Motor neuron (in vitro differentiated cells): ENCODE measurements at regions not wholly inside any gene's neighbourhood (a gene's known extent, or its start where the extent isn't known, plus 50 kb on each side); places are given as distances from the start of the nearest gene placed in this dataset.

Experiments used
- ATAC-seq, 8 experiments: fragments of 200-7000 bp; cut with Tn5 transposase; replicated peaks in 6 of 8; 2 replicates each; pipeline ENCODE4 v1.8.0; 2021; ENCODE audit warnings: mild to moderate bottlenecking in 8 of 8, moderate library complexity in 8 of 8
- H3K27ac ChIP-seq, 2 donors: fragments of 250-450 bp; sonication (Bioruptor Pico); 2 replicates each; pipeline ENCODE4 v1.9.0; 2021; ENCODE audit warnings: antibody characterized with exemption in 2 of 2, mild to moderate bottlenecking in 2 of 2, moderate library complexity in 1 of 2
- H3K4me1 ChIP-seq, 2 donors: fragments of 250-450 bp; sonication (Bioruptor Pico); replicated peaks in 1 of 2; 2 replicates each; pipeline ENCODE4 v1.6.1; 2021; ENCODE audit warnings: antibody characterized with exemption in 2 of 2, mild to moderate bottlenecking in 2 of 2, moderate library complexity in 1 of 2
- H3K4me3 ChIP-seq, 5 donors: fragments of 250-450 bp; sonication (Bioruptor Pico); 2 replicates each; pipeline ENCODE4 v1.9.0; 2021; ENCODE audit warnings: antibody characterized with exemption in 5 of 5, mild to moderate bottlenecking in 5 of 5, moderate library complexity in 4 of 5
- WGBS, 10 experiments: fragments of 450-650 bp; shearing (Covaris generic); methylation state at CpG; one replicate each; pipeline ENCODE4 v1.0.0; 2022; 5-methylcytosine and 5-hydroxymethylcytosine counted together
- in situ Hi-C, 9 experiments: fragments of 400-800 bp; cut with MboI; loops; one replicate each; pipeline ENCODE4 v1.15.0; 2021; ENCODE audit warnings: low sequenced_read_pairs in 9 of 9, low pct_unique_long_range_greater_than_20kb in 2 of 9; ENCODE audit not compliant: unreplicated experiment in 9 of 9

DNA sequence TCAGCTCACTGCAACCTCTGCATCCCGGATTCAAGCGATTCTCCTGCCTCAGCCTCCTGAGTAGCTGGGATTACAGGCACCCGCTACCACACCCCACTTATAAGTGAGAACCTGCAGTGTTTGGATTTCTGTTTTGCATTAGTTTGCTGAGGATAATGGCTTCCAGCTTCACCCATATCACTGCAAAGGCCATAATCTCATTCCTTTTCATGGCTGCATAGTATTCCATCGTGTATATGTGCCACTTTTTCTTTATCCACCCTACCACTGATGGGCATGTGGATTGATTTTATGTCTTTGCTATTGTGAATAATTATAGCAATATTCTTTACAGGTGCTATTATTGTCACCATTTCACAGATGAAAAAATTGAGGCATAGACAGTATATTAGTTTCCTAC is 301.0 kb upstream of the MAF start:
- no peak for ATAC-seq
- Histone ChIP-seq H3K4me3 (no peak overlapping the region), H3K4me1 (peaks cover 4 to 13% of the 10 kb centered on the region in 2 donors), H3K27ac (no peak overlapping the region)
- in situ Hi-C loops = no loop called here
- 0 to 83% (median 47%) methylated on average over 1 to 4 of the region's 4 CpGs; no CpG with 5 or more reads in 2 of the 10 experiments for WGBS, 10 experiments

DNA sequence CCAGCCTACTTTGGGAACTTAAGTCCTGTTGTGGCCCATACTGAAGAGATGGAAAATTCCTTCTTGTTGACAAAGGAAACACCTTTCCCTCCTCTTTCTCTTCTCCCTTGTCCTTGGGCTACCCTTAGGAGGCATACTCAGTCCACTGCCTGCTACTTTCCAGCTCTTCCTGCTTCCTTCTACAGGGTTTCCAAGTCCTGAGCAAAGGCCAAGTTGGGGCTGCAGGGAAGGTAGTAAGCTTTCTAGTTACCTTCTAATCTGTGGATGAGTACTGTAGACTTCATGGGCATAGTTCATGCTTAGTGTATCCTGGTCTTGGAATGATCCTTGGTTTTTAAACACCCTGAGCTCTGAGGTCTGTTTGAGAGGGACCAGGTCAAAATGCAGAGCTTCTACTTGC is 299.2 kb upstream of the MAF start:
- Histone ChIP-seq H3K27ac (no peak overlapping the region), H3K4me1 (peaks cover 4 to 13% of the 10 kb centered on the region in 2 donors), H3K4me3 (no peak overlapping the region)
- in situ Hi-C loops = no loop called here
- ATAC-seq = no peak

DNA sequence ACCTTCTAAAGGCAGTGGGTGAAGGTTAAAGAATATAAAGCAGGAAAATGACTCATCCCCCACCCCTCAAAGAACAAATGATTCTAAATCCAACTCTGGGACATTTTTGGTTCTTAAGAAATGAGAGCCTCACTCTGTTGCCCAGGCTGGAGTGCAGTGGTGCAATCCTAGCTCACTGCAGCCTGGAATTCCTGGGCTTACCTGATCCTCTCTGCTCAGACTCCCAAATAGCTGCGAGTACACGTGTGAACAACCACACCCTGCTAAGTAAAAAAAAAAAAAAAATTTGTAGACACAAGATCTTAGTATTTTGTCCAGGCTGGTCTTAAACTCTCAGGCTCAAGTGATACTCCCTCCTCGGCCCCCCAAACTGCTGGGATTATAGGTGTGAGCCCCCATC is 298.8 kb upstream of the MAF start:
- no peak for ATAC-seq
- H3K27ac ChIP-seq = no peak overlapping the region
- in situ Hi-C loops = no loop called here
- WGBS, 10 experiments = 21 to 100% (median 78%) methylated on average over 1 to 3 of the region's 3 CpGs; no CpG with 5 or more reads in 4 of the 10 experiments
- peaks cover 4 to 13% of the 10 kb centered on the region in 2 donors for H3K4me1 ChIP-seq
- H3K4me3 ChIP-seq = no peak overlapping the region

GRCh38 chr16:79898703-79899102 is 298.2 kb upstream of the MAF start:
- in situ Hi-C loops = no loop called here
- 38 to 100% (median 85%) methylated on average over 1 to 3 of the region's 3 CpGs; no CpG with 5 or more reads in 2 of the 10 experiments for WGBS, 10 experiments
- Histone ChIP-seq H3K27ac (no peak overlapping the region), H3K4me1 (peaks cover 4 to 13% of the 10 kb centered on the region in 2 donors), H3K4me3 (no peak overlapping the region)
- ATAC-seq = no peak

GRCh38 chr16:79897453-79898146 is 297.1 kb upstream of the MAF start:
- H3K27ac ChIP-seq = no peak overlapping the region
- in situ Hi-C loops = no loop called here
- 20 to 77% (median 64%) methylated on average over 1 to 7 of the region's 8 CpGs; no CpG with 5 or more reads in 1 of the 10 experiments for WGBS, 10 experiments
- ATAC-seq = peak in 1 of 8 experiments; percentile 56
- peaks cover 4 to 13% of the 10 kb centered on the region in 2 donors for H3K4me1 ChIP-seq
- H3K4me3 ChIP-seq = no peak overlapping the region

DNA sequence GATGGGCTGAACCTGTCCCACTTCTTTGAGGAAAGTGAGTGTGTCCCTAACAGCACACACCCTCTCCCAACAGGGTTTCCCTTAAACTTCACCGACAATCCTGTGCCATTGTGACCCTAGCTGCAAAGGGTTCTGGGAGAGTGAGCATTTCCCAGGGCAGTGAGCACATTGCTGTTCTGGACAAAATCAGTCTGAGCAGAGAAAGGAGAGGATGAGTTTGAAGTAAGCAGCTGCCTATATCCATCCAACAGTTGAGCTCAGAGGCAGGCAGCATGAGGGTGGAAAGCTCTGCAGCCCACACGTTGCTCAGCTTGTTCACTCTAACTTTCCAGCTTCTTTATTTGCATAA is 296.5 kb upstream of the MAF start:
- no peak overlapping the region for H3K4me3 ChIP-seq
- peaks cover 4 to 13% of the 10 kb centered on the region in 2 donors for H3K4me1 ChIP-seq
- no peak for ATAC-seq
- in situ Hi-C loops = no loop called here
- H3K27ac ChIP-seq = no peak overlapping the region
- 43 to 100% (median 69%) methylated on average over 1 to 2 of the region's 2 CpGs; no CpG with 5 or more reads in 4 of the 10 experiments for WGBS, 10 experiments

- Histone ChIP-seq H3K4me3 (no peak overlapping the region), H3K4me1 (peaks cover 4 to 13% of the 10 kb centered on the region in 2 donors), H3K27ac (no peak overlapping the region)
- WGBS, 10 experiments = 28 to 98% (median 86%) methylated on average over 1 to 6 of the region's 6 CpGs; no CpG with 5 or more reads in 4 of the 10 experiments
- in situ Hi-C loops = no loop called here
- ATAC-seq = no peak
Measured at GRCh38 chr16:79895917-79896203, 295.3 kb upstream of the MAF start.

DNA sequence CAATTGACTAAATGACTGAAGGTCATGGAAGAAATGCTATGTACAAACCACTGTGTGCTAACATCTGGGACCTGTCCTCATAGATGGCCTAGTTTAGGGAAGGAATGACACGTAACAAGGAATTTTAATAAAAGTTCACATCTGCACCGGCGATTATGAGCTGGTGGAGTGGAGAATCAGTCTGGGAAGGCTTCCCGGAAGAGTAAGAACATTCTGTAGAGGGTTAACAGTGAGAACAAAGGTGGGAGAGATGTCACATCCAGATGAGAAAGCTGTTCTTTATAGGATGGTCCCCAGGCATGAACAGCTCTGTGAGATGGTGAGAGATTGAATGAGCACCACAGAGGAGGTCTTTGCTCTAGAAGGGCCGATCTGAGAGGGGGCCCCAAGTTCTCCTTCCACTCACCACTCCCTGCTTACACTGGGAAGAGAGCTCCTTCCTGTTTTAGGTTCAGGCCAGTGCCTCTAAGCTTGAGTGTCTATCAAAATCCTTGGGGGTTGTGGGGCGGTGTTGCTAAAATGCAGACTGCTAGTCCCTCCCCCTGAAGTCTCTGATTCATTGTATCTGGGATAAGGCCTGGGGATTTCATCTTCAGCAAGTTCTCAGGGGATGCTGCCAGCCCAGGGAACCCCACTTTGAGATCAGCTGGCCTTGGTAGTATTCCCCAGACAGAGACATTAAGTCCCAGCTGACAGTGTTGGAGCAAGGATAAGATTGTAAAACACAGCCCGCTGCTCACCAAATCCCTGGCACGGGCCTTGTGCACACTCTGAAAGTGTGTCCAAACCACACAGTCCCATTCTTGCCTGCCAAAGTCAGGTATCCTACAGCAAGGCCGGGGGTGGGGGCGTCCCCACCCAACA is 294.7 kb upstream of the MAF start:
- ATAC-seq = no peak
- in situ Hi-C loops = no loop called here
- Histone ChIP-seq H3K27ac (no peak overlapping the region), H3K4me3 (no peak overlapping the region), H3K4me1 (peaks cover 4 to 13% of the 10 kb centered on the region in 2 donors)
- 41 to 100% (median 80%) methylated on average over 1 to 6 of the region's 10 CpGs; no CpG with 5 or more reads in 1 of the 10 experiments for WGBS, 10 experiments

- Histone ChIP-seq H3K4me3 (no peak overlapping the region), H3K4me1 (peaks cover 4 to 13% of the 10 kb centered on the region in 2 donors), H3K27ac (no peak overlapping the region)
- WGBS, 10 experiments = 41 to 100% (median 90%) methylated on average over 2 to 3 of the region's 3 CpGs; no CpG with 5 or more reads in 1 of the 10 experiments
- in situ Hi-C loops = no loop called here
- ATAC-seq = peak in 1 of 8 experiments; percentile 30
Measured at GRCh38 chr16:79893445-79893844, 292.9 kb upstream of the MAF start.

GRCh38 chr16:79892278-79892677 is 291.7 kb upstream of the MAF start:
- Histone ChIP-seq H3K4me3 (no peak overlapping the region), H3K4me1 (peaks cover 0 to 4% of the 10 kb centered on the region in 2 donors), H3K27ac (no peak overlapping the region)
- 17 to 100% (median 89%) methylated on average over 1 to 3 of the region's 3 CpGs; no CpG with 5 or more reads in 3 of the 10 experiments for WGBS, 10 experiments
- in situ Hi-C loops = no loop called here
- no peak for ATAC-seq

DNA sequence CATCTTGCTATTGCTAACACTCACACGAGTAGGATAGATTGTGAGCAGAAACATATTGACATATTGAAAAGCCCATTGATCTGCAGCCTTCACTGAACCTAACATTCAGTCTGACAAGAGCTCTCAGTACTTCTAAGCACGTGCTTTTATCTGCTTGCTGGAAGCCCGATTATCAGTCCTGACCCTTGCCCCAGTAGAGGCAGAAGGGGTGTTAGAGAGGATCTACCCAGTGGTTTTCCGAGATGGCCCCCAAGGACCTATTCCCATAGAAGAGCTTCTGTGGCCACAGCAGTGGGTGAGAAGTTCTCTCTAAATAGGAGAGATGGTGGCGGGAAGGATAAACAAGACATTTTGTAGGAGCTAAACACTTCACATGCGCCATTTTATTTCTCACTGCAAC is 290.9 kb upstream of the MAF start:
- H3K27ac ChIP-seq = no peak overlapping the region
- in situ Hi-C loops = no loop called here
- 35 to 100% (median 87%) methylated on average over 1 to 6 of the region's 6 CpGs; no CpG with 5 or more reads in 1 of the 10 experiments for WGBS, 10 experiments

DNA sequence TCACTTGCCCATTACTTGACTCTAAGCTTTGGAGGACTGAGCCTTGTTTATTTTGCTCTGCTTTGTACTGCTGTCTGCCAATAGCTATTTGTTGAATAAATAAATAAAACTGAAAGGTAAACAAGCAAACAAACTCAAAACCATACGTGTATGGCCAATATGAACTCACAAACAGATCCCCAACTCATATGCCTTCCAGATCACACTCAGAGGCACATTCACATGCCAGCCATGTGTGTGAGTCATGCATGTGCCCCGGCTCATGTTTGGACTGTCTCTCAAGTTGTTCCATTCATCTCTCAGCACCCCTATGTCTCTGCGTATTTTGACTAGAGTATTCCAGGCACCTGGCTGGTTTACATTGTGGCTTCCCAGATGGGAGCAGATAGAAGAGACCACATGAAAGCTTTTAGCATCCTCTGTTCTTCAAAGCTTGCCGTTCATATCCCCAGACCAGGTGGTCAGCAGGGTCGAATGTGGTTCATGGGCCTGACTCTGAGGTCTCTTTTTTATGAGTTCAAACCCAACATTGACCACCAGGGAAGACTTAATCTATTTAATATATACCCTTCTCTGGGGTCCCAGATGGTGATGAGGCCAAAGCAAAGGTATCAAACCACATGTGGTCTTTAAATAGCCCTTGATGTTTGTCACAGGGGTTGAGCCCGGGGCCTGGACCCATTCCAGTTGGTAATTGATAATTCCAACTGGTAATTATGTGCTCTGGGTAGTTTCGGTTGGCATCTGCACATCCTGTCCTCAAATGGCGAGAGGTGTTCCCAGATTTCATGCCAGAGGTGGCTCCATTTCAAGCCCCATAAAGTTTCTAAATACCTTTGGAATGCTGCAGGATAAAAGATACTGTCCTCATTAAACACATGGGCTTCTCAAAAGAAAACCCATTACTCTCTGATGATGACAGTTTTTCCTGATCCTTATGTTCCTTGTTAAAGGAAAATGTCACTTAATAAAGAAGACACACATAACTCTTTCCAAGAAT is 287.3 kb upstream of the MAF start:
- ATAC-seq = no peak
- Histone ChIP-seq H3K4me3 (no peak overlapping the region), H3K4me1 (no peaks in the 10 kb centered on the region), H3K27ac (no peak overlapping the region)
- 17 to 95% (median 79%) methylated on average over 1 to 7 of the region's 8 CpGs; no CpG with 5 or more reads in 2 of the 10 experiments for WGBS, 10 experiments
- in situ Hi-C loops = no loop called here

More for the DNA sequence above, 290.9 kb upstream of the MAF start:
- Histone ChIP-seq H3K4me1 (no peaks in the 10 kb centered on the region), H3K4me3 (no peak overlapping the region)
- ATAC-seq = no peak
